HepG2 (cell line): ENCODE measurements at regions not wholly inside any gene's neighbourhood (a gene's known extent, or its start where the extent isn't known, plus 50 kb on each side); places are given as distances from the start of the nearest gene placed in this dataset.

Experiments used
- ATAC-seq: fragments of 200-7000 bp; cut with Tn5 transposase; 3 replicates; pipeline ENCODE4 v1.9.1; 2020; ENCODE audit warnings: mild to moderate bottlenecking, moderate library complexity
- BruUV-seq: library from RNA; stranded (reverse); fragments of 400-500 nt; replicated peaks from 2 replicates; lab custom pipeline; 2021; lab: Mats Ljungman, UMichigan
- CTCF ChIA-PET: fragments of 300-600 bp; formaldehyde crosslinking; extraction: SDS; loops from one replicate; lab custom pipeline; 2021; ENCODE audit warnings: low total read pairs, inconsistent platforms, low intra/inter-chr PET ratio; lab: Yijun Ruan, JAX
- POLR2A ChIA-PET: fragments of 350-600 bp; sonication (Branson Sonifier 250); formaldehyde crosslinking; loops from one replicate; lab custom pipeline; 2020; ENCODE audit warnings: antibody characterized with exemption, inconsistent platforms; lab: Yijun Ruan, JAX
- DNase-seq: peaks from one replicate; pipeline ENCODE4 v3.0.0-alpha.2; 2015; ENCODE audit warnings: low spot score
- FAIRE-seq: peaks from 3 replicates; lab custom pipeline; 2011; peaks lifted over from hg19 to GRCh38; lab: Jason Lieb, UNC
- H2AFZ ChIP-seq: one replicate; pipeline ENCODE4 v1.6.1; 2011; ENCODE audit warnings: low read length, inconsistent platforms
- H3K27ac ChIP-seq: fragments of 300-600 bp; 3 replicates; pipeline ENCODE4 v1.8.0; 2011; ENCODE audit warnings: mixed run types, mild to moderate bottlenecking, mixed read lengths, low read length, inconsistent platforms; ENCODE audit not compliant: insufficient read depth; ENCODE audit errors: extremely low read length
- H3K27me3 ChIP-seq, 2 experiments: fragments of 200-600 bp in 1 of 2; 2 replicates in 1 of 2; 3 replicates in 1 of 2; pipeline versions ENCODE4 v1.6.0 to v1.8.0; 2011; ENCODE audit warnings: low read length in 2 of 2, mild to moderate bottlenecking in 2 of 2, moderate library complexity in 2 of 2, inconsistent platforms in 1 of 2; ENCODE audit not compliant: insufficient read depth in 2 of 2, control insufficient read depth in 1 of 2
- H3K36me3 ChIP-seq, 2 experiments: fragments of 200-600 bp in 1 of 2; replicated peaks in 1 of 2; 2 replicates in 1 of 2; 3 replicates in 1 of 2; pipeline versions ENCODE4 v1.5.1 to v1.8.0; 2011; ENCODE audit warnings: low read length in 2 of 2, inconsistent platforms in 1 of 2; ENCODE audit not compliant: insufficient read depth in 2 of 2, control insufficient read depth in 1 of 2
- H3K4me1 ChIP-seq: 2 replicates; pipeline ENCODE4 v1.5.1; 2012; ENCODE audit warnings: low read length, inconsistent platforms; ENCODE audit not compliant: insufficient read depth
- H3K4me2 ChIP-seq: 2 replicates; pipeline ENCODE4 v1.6.0; 2011; ENCODE audit warnings: low read depth, low read length, inconsistent platforms
- H3K4me3 ChIP-seq, 3 experiments: fragments of 200-600 bp in 1 of 3; sonication (generic), shearing (Covaris generic) in 1 of 3; replicated peaks in 1 of 3; 2 replicates each; pipeline ENCODE4 v1.5.1; 2011 to 2016; ENCODE audit warnings: low read length in 3 of 3, inconsistent platforms in 2 of 3, low read depth in 2 of 3, mild to moderate bottlenecking in 2 of 3, control low read depth in 1 of 3, mixed read lengths in 1 of 3; ENCODE audit not compliant: insufficient read depth in 1 of 3
- H3K79me2 ChIP-seq: one replicate; pipeline ENCODE4 v1.6.1; 2011; ENCODE audit warnings: low read length, inconsistent platforms; ENCODE audit not compliant: insufficient read depth
- H3K9ac ChIP-seq: 2 replicates; pipeline ENCODE4 v1.6.0; 2011; ENCODE audit warnings: mild to moderate bottlenecking, low read depth, low read length, inconsistent platforms; ENCODE audit not compliant: insufficient read depth
- H3K9me3 ChIP-seq: 2 replicates; pipeline ENCODE4 v1.5.1; 2012; ENCODE audit warnings: mild to moderate bottlenecking, low read length
- H4K20me1 ChIP-seq: 2 replicates; pipeline ENCODE4 v1.6.0; 2011; ENCODE audit warnings: inconsistent platforms, mild to moderate bottlenecking, low read length, moderate library complexity; ENCODE audit not compliant: insufficient read depth
- ATF6 ChIP-seq: sonication (generic); formaldehyde crosslinking; conservative IDR thresholded peaks from 2 replicates; pipeline ENCODE4 v1.4.0; 2020; ENCODE audit warnings: missing genetic modification reagents
- KLF16 ChIP-seq, 2 experiments: sonication (generic) in 1 of 2; formaldehyde crosslinking in 1 of 2; IDR thresholded peaks; 2 replicates each; pipeline versions ENCODE4 v1.6.1 to v1.8.0; 2016 to 2023; ENCODE audit warnings: missing genetic modification reagents in 2 of 2, missing compliant biosample characterization in 1 of 2
- SMARCC2 ChIP-seq: fragments of 450-650 bp; IDR thresholded peaks from 2 replicates; pipeline ENCODE4 v1.6.1; 2017; ENCODE audit warnings: antibody characterized with exemption, mild to moderate bottlenecking
- TFE3 ChIP-seq: IDR thresholded peaks from 2 replicates; pipeline ENCODE4 v1.6.1; 2016
- ZMYM4 ChIP-seq: sonication (generic); formaldehyde crosslinking; IDR thresholded peaks from 2 replicates; pipeline ENCODE4 v1.8.1; 2023; ENCODE audit warnings: mild to moderate bottlenecking, missing genetic modification reagents
- WGBS: methylation state at CpG from one replicate; pipeline ENCODE4 v1.1.6; 2017; ENCODE audit warnings: low lambda C conversion rate; 5-methylcytosine and 5-hydroxymethylcytosine counted together
- in situ Hi-C: cut with HindIII; loops from 2 replicates; pipeline ENCODE4 v1.10.0; 2017; ENCODE audit warnings: low pct_unique_long_range_greater_than_20kb; ENCODE audit not compliant: extremely low pct_ligation_motif_present
- intact Hi-C: fragments of 100-400 bp; cut with micrococcal nuclease; formaldehyde crosslinking; loops from one replicate; pipeline ENCODE4 v1.10.0; 2022; ENCODE audit not compliant: unreplicated experiment
- TF ChIP-seq, protein P1 (sequence below): sonication (generic); formaldehyde crosslinking; IDR thresholded peaks from 2 replicates; pipeline ENCODE4 v1.9.0; 2021; ENCODE audit warnings: missing genetic modification reagents, borderline replicate concordance
- TF ChIP-seq, protein P2 (sequence below): sonication (generic); formaldehyde crosslinking; IDR thresholded peaks from 2 replicates; pipeline ENCODE4 v1.4.0; 2020; ENCODE audit warnings: missing genetic modification reagents, low read depth, mild to moderate bottlenecking, borderline replicate concordance

- no peak overlapping the region for H2AFZ ChIP-seq
- CTCF ChIA-PET: no interaction called here
- no peaks in the 10 kb centered on the region for H4K20me1 ChIP-seq
- DNase-seq (no peak), FAIRE-seq (no peak)
- H3K36me3 ChIP-seq: no peaks in the 10 kb centered on the region
- no peak overlapping the region for H3K9ac ChIP-seq
- BruUV-seq: no TSS peak
- 16% methylated on average over 3 of the region's 3 CpGs for whole genome bisulfite sequencing
- POLR2A ChIA-PET: no interaction called here
- TF ChIP-seq KLF16 (CRISPR knock-in tag; IDR thresholded peaks at IDR 0.05): no peak
- no peak for TF ChIP-seq TFE3 (CRISPR knock-in tag)
- TF ChIP-seq, protein P1, sequence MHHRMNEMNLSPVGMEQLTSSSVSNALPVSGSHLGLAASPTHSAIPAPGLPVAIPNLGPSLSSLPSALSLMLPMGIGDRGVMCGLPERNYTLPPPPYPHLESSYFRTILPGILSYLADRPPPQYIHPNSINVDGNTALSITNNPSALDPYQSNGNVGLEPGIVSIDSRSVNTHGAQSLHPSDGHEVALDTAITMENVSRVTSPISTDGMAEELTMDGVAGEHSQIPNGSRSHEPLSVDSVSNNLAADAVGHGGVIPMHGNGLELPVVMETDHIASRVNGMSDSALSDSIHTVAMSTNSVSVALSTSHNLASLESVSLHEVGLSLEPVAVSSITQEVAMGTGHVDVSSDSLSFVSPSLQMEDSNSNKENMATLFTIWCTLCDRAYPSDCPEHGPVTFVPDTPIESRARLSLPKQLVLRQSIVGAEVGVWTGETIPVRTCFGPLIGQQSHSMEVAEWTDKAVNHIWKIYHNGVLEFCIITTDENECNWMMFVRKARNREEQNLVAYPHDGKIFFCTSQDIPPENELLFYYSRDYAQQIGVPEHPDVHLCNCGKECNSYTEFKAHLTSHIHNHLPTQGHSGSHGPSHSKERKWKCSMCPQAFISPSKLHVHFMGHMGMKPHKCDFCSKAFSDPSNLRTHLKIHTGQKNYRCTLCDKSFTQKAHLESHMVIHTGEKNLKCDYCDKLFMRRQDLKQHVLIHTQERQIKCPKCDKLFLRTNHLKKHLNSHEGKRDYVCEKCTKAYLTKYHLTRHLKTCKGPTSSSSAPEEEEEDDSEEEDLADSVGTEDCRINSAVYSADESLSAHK: no peak
- TF ChIP-seq ATF6 (CRISPR knock-in tag): no peak
- TF ChIP-seq, protein P2, sequence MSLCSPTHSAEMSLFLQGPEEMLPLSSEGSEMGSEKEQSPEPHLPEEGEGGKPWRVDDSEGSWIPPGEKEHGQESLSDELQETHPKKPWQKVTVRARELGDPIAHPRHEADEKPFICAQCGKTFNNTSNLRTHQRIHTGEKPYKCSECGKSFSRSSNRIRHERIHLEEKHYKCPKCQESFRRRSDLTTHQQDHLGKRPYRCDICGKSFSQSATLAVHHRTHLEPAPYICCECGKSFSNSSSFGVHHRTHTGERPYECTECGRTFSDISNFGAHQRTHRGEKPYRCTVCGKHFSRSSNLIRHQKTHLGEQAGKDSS (CRISPR knock-in tag): no peak
- TF ChIP-seq SMARCC2: no peak
- TF ChIP-seq ZMYM4 (CRISPR knock-in tag): no peak
- TF ChIP-seq, all 625 proteins: peak for 0
- Histone ChIP-seq H3K4me1 (peaks cover 9% of the 10 kb centered on the region), H3K9me3 (no peaks in the 10 kb centered on the region), H3K27me3 (no peaks in the 10 kb centered on the region), H3K4me2 (no peak overlapping the region), H3K27ac (no peak overlapping the region), H3K4me3 (no peak overlapping the region), H3K79me2 (no peaks in the 10 kb centered on the region)
- in situ Hi-C loops (no loop called here), intact Hi-C loops (no loop called here)
- ATAC-seq: no peak
Measured at GRCh38 chr10:114724716-114725106, 66.6 kb upstream of the ABLIM1 start.
